Sciatic nerve (tissue), 2 donors: ENCODE measurements at regions not wholly inside any gene's neighbourhood (a gene's known extent, or its start where the extent isn't known, plus 50 kb on each side); places are given as distances from the start of the nearest gene placed in this dataset.

Experiments used
- ATAC-seq: fragments of 200-7000 bp; cut with Tn5 transposase; one replicate; pipeline ENCODE4 v1.9.1; 2020; ENCODE audit warnings: mild to moderate bottlenecking, moderate library complexity
- DNase-seq: peaks from one replicate; pipeline ENCODE4 v3.0.0-alpha.2; 2020; ENCODE audit warnings: low spot score
- intact Hi-C: fragments of 100-400 bp; cut with DNase I; formaldehyde crosslinking; loops from one replicate; pipeline ENCODE4 v1.14.2; 2022
- donor health status: DM: no; HTN: no; CAD: no.
- donor health status: DM: no; HTN: no; CAD: no.

- intact Hi-C loops: no loop called here
- no peak for DNase-seq
- no peak for ATAC-seq
These were observed 61.5 kb upstream of the GDF10 start for GRCh38 chr10:47238331-47239095.

- DNase-seq (no peak), ATAC-seq (no peak)
- intact Hi-C loops: no loop called here
These were observed 60.8 kb upstream of the GDF10 start for GRCh38 chr10:47239211-47239610.

- ATAC-seq (no peak), DNase-seq (no peak)
- intact Hi-C loops: no loop called here
These were observed 59.8 kb upstream of the GDF10 start for GRCh38 chr10:47240173-47240572.

- ATAC-seq (no peak), DNase-seq (no peak)
- intact Hi-C loops: no loop called here
These were observed 58.7 kb upstream of the GDF10 start for GRCh38 chr10:47241256-47241655.

GRCh38 chr10:47241946-47242867 lies 57.8 kb upstream of the GDF10 start:
- intact Hi-C loops: no loop called here
- ATAC-seq (no peak), DNase-seq (no peak)

GRCh38 chr10:47243356-47243755 lies 56.6 kb upstream of the GDF10 start:
- ATAC-seq (no peak), DNase-seq (no peak)
- intact Hi-C loops: no loop called here

GRCh38 chr10:47243791-47244190 lies 56.2 kb upstream of the GDF10 start:
- intact Hi-C loops: no loop called here
- peak; percentile 92 for ATAC-seq
- DNase-seq: no peak

- ATAC-seq (peak; percentile 10), DNase-seq (no peak)
- intact Hi-C loops: no loop called here
These were observed 55.2 kb upstream of the GDF10 start for GRCh38 chr10:47244560-47245500.

- intact Hi-C loops: no loop called here
- ATAC-seq: no peak
- DNase-seq: no peak
These were observed 54.2 kb upstream of the GDF10 start for GRCh38 chr10:47245731-47246350.

- intact Hi-C loops: no loop called here
- DNase-seq (no peak), ATAC-seq (no peak)
These were observed 53.4 kb upstream of the GDF10 start for GRCh38 chr10:47246406-47247147.

- no peak for ATAC-seq
- DNase-seq: no peak
- intact Hi-C loops: no loop called here
These were observed 52.6 kb upstream of the GDF10 start for GRCh38 chr10:47247148-47248059.

GRCh38 chr10:47248386-47249090 lies 51.5 kb upstream of the GDF10 start:
- no peak for ATAC-seq
- intact Hi-C loops: no loop called here
- no peak for DNase-seq

GRCh38 chr10:47249881-47250280 lies 50.1 kb upstream of the GDF10 start:
- intact Hi-C loops: no loop called here
- DNase-seq (no peak), ATAC-seq (no peak)
